Stimulated activated CD4-positive, alpha-beta T cell treated with anti-CD3 and anti-CD28 coated beads, TNF-alpha, amount 100 ng/mL, for 4 hours (primary cell): ENCODE measurements at regions not wholly inside any gene's neighbourhood (a gene's known extent, or its start where the extent isn't known, plus 50 kb on each side); places are given as distances from the start of the nearest gene placed in this dataset.

Experiments
- DNase-seq, 3 experiments: peaks; one replicate each; pipeline ENCODE4 v3.0.0-alpha.2; 2020; ENCODE audit warnings: low read depth in 3 of 3

DNA sequence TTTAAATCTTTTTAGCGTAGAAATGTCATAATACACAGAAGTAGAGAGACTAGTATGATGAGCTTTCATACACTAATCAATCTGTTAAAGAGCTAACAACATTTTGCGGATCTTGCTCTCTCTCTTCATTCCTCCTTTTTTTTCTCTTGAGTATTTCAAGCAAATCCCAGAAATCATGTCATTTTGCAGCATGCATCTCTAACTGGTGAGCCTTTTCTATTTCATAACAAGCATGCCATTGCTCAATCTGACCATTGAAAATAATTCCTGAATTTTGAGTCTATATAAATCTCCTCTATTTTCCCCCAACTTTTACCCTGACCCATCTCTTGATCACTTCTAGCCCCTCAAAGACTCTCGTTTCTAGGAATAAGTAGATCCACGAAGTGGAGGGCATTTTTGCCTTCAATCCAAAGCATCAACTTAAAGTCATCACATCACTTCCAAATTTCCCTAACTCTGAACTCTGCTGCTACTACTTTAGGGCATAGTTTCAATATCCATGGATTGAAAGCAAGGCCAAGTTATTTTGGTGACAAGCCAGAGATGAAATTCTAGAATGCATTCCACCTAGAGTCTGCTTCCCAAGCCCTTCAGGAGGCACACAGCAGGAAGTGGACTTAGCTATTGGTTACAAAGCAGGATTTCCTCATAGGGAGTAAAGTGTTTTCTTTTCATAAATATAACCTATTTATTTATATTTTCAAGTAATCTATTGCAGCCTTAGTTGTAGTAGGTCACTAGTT lies 253.5 kb upstream of the ZPLD1 start:
- no peak for DNase-seq

DNA sequence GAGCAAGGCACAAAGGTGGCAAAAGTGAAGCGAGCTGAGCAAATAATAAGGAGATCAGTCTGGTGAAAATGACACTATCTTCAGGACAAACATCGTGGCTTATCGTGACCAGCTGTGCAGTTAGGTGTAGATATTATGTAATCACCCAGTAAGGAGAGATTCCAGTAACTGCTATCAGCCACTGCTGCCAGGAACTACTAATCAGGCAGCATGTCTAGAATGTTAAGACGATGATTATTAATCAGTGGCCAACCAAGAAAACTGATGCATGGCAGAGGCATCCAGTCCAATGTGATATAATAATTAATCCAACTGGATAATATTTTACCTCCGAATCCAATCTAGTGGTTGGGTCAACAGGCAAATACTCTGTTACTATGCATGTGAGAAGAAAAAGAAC lies 252.7 kb upstream of the ZPLD1 start:
- DNase-seq = no peak

GRCh38 chr3:102183186-102183585 lies 251.6 kb upstream of the ZPLD1 start:
- DNase-seq = no peak

- DNase-seq = no peak
Observed at GRCh38 chr3:102183623-102184022, 251.2 kb upstream of the ZPLD1 start.

DNA sequence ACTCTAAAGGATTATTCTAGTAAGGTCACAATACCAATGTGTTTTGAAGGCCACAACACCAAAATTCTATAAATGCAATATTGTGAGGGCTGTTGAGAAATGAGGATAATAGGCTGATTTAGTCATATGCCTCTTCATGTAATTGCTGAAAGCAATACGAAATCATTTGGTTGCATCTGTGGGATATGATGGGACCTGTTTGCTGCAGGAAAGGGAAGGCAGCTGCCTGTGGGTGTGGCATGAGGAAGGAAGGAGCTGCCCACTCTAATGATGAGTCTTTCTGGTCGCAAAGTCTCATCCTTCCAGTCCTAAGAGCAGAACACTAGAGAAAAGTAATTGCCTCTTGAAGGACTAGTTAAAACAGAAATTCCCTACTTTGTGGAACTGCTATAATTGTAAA lies 245.3 kb upstream of the ZPLD1 start:
- no peak for DNase-seq

DNA sequence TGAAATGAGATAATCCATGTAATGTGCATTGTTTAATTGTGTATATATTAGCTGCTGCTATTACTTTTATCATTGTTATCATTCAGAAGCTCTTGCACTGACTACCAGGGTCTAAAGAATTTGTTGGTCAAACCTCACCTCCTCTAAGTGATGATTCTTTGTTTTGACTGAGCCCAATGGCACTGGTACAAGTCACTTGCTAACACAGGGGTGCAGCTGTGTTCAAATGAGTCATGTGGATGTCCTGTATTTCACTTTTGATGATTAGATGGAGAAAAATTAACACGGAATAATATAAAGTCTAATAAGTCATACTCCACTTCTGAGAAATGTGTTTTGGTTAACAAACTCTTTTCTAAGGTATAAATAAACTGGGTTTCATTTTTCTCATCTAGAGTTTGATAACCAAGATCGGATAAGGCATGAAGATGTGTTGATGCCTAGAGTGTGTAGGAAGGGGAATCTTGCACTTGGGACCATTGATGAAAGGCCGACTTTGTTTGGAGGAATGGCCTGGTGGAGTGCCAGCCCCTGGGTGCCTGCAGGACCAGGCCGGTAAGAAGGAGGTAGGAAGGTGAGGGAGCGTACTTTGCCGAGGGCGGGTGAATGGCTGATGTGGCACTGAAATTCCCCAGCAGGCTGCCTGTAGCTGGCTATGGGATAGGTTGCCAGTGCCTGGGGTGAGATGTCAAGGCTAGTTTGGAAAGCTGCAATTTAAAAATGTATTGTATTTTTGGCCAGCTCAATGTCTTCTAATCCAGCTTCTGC lies 244.7 kb upstream of the ZPLD1 start:
- no peak for DNase-seq

DNA sequence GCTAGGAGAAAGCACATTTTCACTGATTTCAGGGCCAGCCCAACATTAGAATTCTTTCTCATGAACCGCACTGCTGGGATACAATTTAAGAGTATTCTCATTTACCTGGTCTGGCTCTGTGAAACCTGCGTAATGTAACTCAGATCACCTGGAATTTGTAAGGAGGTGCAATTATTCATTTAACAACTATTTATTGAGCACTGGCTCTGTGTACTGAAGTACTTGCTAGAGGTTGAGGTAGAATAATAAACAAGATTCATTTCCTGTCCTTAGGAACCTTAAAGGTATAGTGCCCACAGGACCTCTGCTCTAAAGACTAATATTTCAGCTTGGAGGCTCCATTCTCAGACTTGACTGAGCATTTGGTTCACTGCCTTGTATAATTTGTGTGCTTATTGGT lies 242.2 kb upstream of the ZPLD1 start:
- DNase-seq = no peak

GRCh38 chr3:102193255-102193654 lies 241.6 kb upstream of the ZPLD1 start:
- DNase-seq = no peak

DNA sequence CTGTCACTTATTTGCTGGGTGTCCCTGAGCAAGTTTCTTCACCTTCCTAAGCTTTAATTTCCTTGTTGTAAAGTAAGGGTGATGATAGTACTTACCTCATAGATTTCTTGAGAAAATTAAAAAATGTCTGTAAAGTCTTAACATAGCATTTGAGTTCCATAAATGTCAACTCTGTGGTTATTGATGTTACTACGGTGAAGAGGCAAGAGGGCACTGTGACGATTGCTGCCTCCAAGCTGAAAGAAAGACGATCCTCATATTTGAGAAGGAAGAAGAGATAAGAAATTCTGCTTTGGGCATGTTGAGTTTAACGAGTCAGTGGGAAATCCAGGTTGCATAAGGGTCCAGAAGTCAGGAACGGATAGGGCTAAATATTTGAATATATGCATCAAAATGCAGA lies 240.8 kb upstream of the ZPLD1 start:
- no peak for DNase-seq

GRCh38 chr3:102194760-102195159 lies 240.1 kb upstream of the ZPLD1 start:
- DNase-seq = no peak

- no peak for DNase-seq
Observed at GRCh38 chr3:102195198-102195948, 239.4 kb upstream of the ZPLD1 start.

- DNase-seq = no peak
Observed at GRCh38 chr3:102200126-102200525, 234.7 kb upstream of the ZPLD1 start.

DNA sequence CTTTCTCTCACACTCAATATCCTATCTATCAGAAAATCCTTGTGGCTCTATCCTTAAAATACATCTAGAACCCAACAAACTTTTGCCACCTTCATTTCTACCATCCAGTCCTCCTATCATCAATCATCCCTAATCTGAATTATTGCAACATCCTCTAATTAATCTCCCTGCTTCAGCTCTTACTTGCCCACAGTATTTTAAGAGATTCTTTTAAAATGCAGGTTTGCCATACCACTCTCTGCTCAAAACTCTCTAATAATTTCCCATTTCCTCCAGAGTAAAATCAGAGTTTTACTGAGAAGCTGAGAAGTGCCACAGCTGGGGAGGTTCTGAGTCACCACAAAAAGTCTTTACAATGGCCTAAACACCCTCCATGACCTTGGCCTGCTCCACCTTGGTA lies 234.3 kb upstream of the ZPLD1 start:
- DNase-seq = no peak

DNA sequence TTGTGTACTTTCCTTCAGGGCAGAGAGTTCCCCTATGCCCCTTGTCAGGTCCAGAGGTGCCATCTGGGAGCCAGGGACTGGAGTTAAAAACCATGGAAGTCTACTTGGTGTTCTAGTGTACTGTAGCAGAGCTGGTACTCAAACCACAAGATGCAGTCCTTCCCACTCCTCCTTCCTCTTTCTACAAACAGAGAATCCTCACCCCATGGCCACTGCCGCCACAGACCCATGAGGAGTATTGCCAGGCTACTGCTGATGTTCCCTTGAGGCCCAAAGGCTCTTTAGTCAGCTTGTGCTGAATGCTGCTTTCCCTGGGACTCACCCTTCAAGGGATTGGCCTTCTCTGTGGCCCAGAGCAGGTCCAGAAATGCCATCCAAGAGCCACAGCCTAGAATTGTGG lies 229.2 kb upstream of the ZPLD1 start:
- DNase-seq = no peak

- no peak for DNase-seq
Observed at GRCh38 chr3:102206511-102207031, 228.2 kb upstream of the ZPLD1 start.

DNA sequence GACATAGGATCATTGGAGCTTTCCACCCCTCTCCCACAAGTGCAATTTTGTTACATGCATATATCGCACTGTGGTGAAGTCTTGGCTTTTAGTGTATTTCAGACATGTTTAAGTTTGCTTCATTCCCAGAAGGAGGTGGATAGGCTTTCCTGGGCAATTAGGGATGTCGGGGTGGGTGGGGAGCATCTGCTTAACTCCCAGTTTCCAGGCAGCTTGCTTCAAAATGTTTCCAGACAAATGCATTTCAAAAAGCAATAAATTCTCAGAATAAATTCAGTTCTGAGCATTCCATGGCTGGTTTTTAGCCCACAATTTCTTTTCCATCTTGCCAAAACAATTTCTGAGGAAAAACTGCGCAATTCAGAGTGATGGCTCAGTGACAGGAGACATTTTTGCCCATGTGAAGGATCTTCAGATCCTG lies 227.7 kb upstream of the ZPLD1 start:
- DNase-seq = no peak

GRCh38 chr3:102215166-102215565 lies 219.6 kb upstream of the ZPLD1 start:
- DNase-seq = no peak

- no peak for DNase-seq
Observed at GRCh38 chr3:102223132-102223531, 211.7 kb upstream of the ZPLD1 start.

GRCh38 chr3:102224171-102224570 lies 210.6 kb upstream of the ZPLD1 start:
- DNase-seq = no peak

- DNase-seq = no peak
Observed at GRCh38 chr3:102225005-102225404, 209.8 kb upstream of the ZPLD1 start.

GRCh38 chr3:102225407-102226132 lies 209.2 kb upstream of the ZPLD1 start:
- DNase-seq = no peak

- DNase-seq = no peak
Observed at GRCh38 chr3:102226463-102226862, 208.4 kb upstream of the ZPLD1 start.
